ENCODE measurements at regions not wholly inside any gene's neighbourhood (a gene's known extent, or its start where the extent isn't known, plus 50 kb on each side); places are given as distances from the start of the nearest gene placed in this dataset.

- Mint-ChIP-seq H3K36me3 (ENCODE audit: insufficient read depth, unreplicated experiment) (peaks cover 9% of the 10 kb centered on the region), H3K27ac (ENCODE audit: unreplicated experiment) (no peak overlapping the region), H3K9me3 (ENCODE audit: low read depth, unreplicated experiment) (no peaks in the 10 kb centered on the region), H3K4me1 (ENCODE audit: low read depth, unreplicated experiment) (peaks cover 7% of the 10 kb centered on the region), H3K27me3 (ENCODE audit: unreplicated experiment) (peaks cover 26% of the 10 kb centered on the region), H3K4me3 (ENCODE audit: low read depth, unreplicated experiment) (no peak overlapping the region)
- no peak for DNase-seq
- intact Hi-C loops (cut with micrococcal nuclease; ENCODE audit: unreplicated experiment): no loop called here
- BruUV-seq (replicated peaks): no TSS peak
- CTCF ChIA-PET: interaction anchor here (0.6 kb wide), 1 partner anchor 321 kb away, joined by 3 read pairs; no protein-coding TSS in a partner anchor
- no peak for TF ChIP-seq CTCF (IDR thresholded peaks at IDR 0.05; ENCODE audit: unreplicated experiment)
Measured at GRCh38 chr7:65247491-65247890, 126.2 kb upstream of the ZNF92 start.

GRCh38 chr7:65239707-65240352, 133.8 kb upstream of the ZNF92 start:
- Mint-ChIP-seq H3K4me3 (ENCODE audit: low read depth, unreplicated experiment) (peak overlapping the region; percentile 66), H3K9me3 (ENCODE audit: low read depth, unreplicated experiment) (no peaks in the 10 kb centered on the region), H3K27ac (ENCODE audit: unreplicated experiment) (no peak overlapping the region), H3K27me3 (ENCODE audit: unreplicated experiment) (peaks cover 14% of the 10 kb centered on the region), H3K36me3 (ENCODE audit: insufficient read depth, unreplicated experiment) (peaks cover 4% of the 10 kb centered on the region), H3K4me1 (ENCODE audit: low read depth, unreplicated experiment) (no peaks in the 10 kb centered on the region)
- peak; percentile 50 for DNase-seq
- CTCF ChIA-PET: no interaction called here
- no peak for TF ChIP-seq CTCF (IDR thresholded peaks at IDR 0.05; ENCODE audit: unreplicated experiment)
- BruUV-seq (replicated peaks): no TSS peak
- intact Hi-C loops (cut with micrococcal nuclease; ENCODE audit: unreplicated experiment): no loop called here

GRCh38 chr7:65239324-65239706, 134.3 kb upstream of the ZNF92 start:
- no TSS peak for BruUV-seq (replicated peaks)
- no peak for DNase-seq
- H3K4me3 Mint-ChIP-seq (ENCODE audit: low read depth, unreplicated experiment): peak overlapping the region; percentile 66
- H3K27ac Mint-ChIP-seq (ENCODE audit: unreplicated experiment): no peak overlapping the region
- peaks cover 14% of the 10 kb centered on the region for H3K27me3 Mint-ChIP-seq (ENCODE audit: unreplicated experiment)
- no peak for TF ChIP-seq CTCF (IDR thresholded peaks at IDR 0.05; ENCODE audit: unreplicated experiment)
- H3K36me3 Mint-ChIP-seq (ENCODE audit: insufficient read depth, unreplicated experiment): peaks cover 4% of the 10 kb centered on the region
- no peaks in the 10 kb centered on the region for H3K9me3 Mint-ChIP-seq (ENCODE audit: low read depth, unreplicated experiment)
- H3K4me1 Mint-ChIP-seq (ENCODE audit: low read depth, unreplicated experiment): no peaks in the 10 kb centered on the region
- intact Hi-C loops (cut with micrococcal nuclease; ENCODE audit: unreplicated experiment): no loop called here
- CTCF ChIA-PET: no interaction called here

GRCh38 chr7:65238785-65239184, 134.9 kb upstream of the ZNF92 start:
- CTCF ChIA-PET: no interaction called here
- H3K27me3 Mint-ChIP-seq (ENCODE audit: unreplicated experiment): peaks cover 14% of the 10 kb centered on the region
- no peak overlapping the region for H3K27ac Mint-ChIP-seq (ENCODE audit: unreplicated experiment)
- no peak for DNase-seq
- no peak overlapping the region for H3K4me3 Mint-ChIP-seq (ENCODE audit: low read depth, unreplicated experiment)
- TF ChIP-seq CTCF (IDR thresholded peaks at IDR 0.05; ENCODE audit: unreplicated experiment): no peak
- peaks cover 4% of the 10 kb centered on the region for H3K36me3 Mint-ChIP-seq (ENCODE audit: insufficient read depth, unreplicated experiment)
- no peaks in the 10 kb centered on the region for H3K4me1 Mint-ChIP-seq (ENCODE audit: low read depth, unreplicated experiment)
- intact Hi-C loops (cut with micrococcal nuclease; ENCODE audit: unreplicated experiment): no loop called here
- no TSS peak for BruUV-seq (replicated peaks)
- no peaks in the 10 kb centered on the region for H3K9me3 Mint-ChIP-seq (ENCODE audit: low read depth, unreplicated experiment)

Measured in Calu3 (cell line).